ENCODE measurements at regions not wholly inside any gene's neighbourhood (a gene's known extent, or its start where the extent isn't known, plus 50 kb on each side); places are given as distances from the start of the nearest gene placed in this dataset.
"Not testable (repeated sequence)": the region's sequence is repeated elsewhere in the genome, so short reads cannot be mapped to it uniquely, and the experiment has no call there.

GRCh38 chr5:32865475-32865874 lies 154.4 kb downstream of the NPR3 start:
- no peak overlapping the region for H2AFZ ChIP-seq (ENCODE audit: low read depth, low read length)
- H3K36me3 ChIP-seq (ENCODE audit: insufficient read depth, low read length), result no peaks in the 10 kb centered on the region
- no peak overlapping the region for H3K9ac ChIP-seq (ENCODE audit: low read depth, low read length)
- no peak for DNase-seq
- no peak overlapping the region for H3K4me2 ChIP-seq (ENCODE audit: insufficient read depth, low read length)
- H3K4me3 ChIP-seq (ENCODE audit: low read depth in 1 of 2, low read length in 2 of 2), result no peak overlapping the region
- no peak overlapping the region for H3K27ac ChIP-seq (ENCODE audit: low read length)
- H3K27me3 ChIP-seq (ENCODE audit: insufficient read depth, low read length, poor library complexity), result no peaks in the 10 kb centered on the region
- TF ChIP-seq CTCF (IDR thresholded peaks at IDR 0.05; ENCODE audit: borderline replicate concordance, extremely low read depth, low read length, poor library complexity, severe bottlenecking), result no peak
- TF ChIP-seq EZH2 (IDR thresholded peaks at IDR 0.05; ENCODE audit: borderline replicate concordance, low read depth, low read length, severe bottlenecking), result no peak
- no peaks in the 10 kb centered on the region for H4K20me1 ChIP-seq (ENCODE audit: insufficient read depth, low read length)
- no peaks in the 10 kb centered on the region for H3K9me3 ChIP-seq (ENCODE audit: insufficient read depth, low read length, severe bottlenecking)
- no peak for ATAC-seq (ENCODE audit: insufficient read depth, low read depth)
- H3K4me1 ChIP-seq (ENCODE audit: insufficient read depth, low read length), result no peaks in the 10 kb centered on the region
- no peaks in the 10 kb centered on the region for H3K79me2 ChIP-seq (ENCODE audit: insufficient read depth, low read length)

DNA sequence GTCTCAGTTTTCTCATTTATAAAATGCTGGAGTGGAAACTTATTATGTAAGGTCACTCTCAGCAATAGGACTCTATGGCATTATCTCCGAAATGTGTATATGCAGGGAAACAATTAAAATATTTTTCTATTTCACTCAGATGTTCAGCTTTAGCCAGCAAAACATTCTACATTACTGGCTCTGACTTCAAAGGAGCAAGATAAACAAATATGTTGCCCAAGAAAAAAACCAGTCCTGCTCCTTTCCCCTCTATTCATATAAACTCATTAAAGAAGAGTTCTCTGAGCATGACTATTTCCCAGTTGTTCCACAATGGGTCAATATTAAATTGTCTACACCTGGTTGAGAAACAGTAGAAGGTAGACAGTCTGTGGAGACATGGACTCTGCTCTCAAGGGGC lies 155.0 kb downstream of the NPR3 start:
- DNase-seq (no peak), ATAC-seq (ENCODE audit: insufficient read depth, low read depth) (no peak)
- H3K4me3 ChIP-seq (ENCODE audit: low read depth in 1 of 2, low read length in 2 of 2), result no peak overlapping the region
- H3K4me2 ChIP-seq (ENCODE audit: insufficient read depth, low read length), result no peak overlapping the region
- no peak for TF ChIP-seq CTCF (IDR thresholded peaks at IDR 0.05; ENCODE audit: borderline replicate concordance, extremely low read depth, low read length, poor library complexity, severe bottlenecking)
- no peak for TF ChIP-seq EZH2 (IDR thresholded peaks at IDR 0.05; ENCODE audit: borderline replicate concordance, low read depth, low read length, severe bottlenecking)
- no peaks in the 10 kb centered on the region for H3K27me3 ChIP-seq (ENCODE audit: insufficient read depth, low read length, poor library complexity)
- no peak overlapping the region for H3K9ac ChIP-seq (ENCODE audit: low read depth, low read length)
- no peaks in the 10 kb centered on the region for H3K79me2 ChIP-seq (ENCODE audit: insufficient read depth, low read length)
- no peaks in the 10 kb centered on the region for H3K9me3 ChIP-seq (ENCODE audit: insufficient read depth, low read length, severe bottlenecking)
- H3K27ac ChIP-seq (ENCODE audit: low read length), result no peak overlapping the region
- H3K36me3 ChIP-seq (ENCODE audit: insufficient read depth, low read length), result no peaks in the 10 kb centered on the region
- no peak overlapping the region for H2AFZ ChIP-seq (ENCODE audit: low read depth, low read length)
- H3K4me1 ChIP-seq (ENCODE audit: insufficient read depth, low read length), result no peaks in the 10 kb centered on the region
- no peaks in the 10 kb centered on the region for H4K20me1 ChIP-seq (ENCODE audit: insufficient read depth, low read length)

DNA sequence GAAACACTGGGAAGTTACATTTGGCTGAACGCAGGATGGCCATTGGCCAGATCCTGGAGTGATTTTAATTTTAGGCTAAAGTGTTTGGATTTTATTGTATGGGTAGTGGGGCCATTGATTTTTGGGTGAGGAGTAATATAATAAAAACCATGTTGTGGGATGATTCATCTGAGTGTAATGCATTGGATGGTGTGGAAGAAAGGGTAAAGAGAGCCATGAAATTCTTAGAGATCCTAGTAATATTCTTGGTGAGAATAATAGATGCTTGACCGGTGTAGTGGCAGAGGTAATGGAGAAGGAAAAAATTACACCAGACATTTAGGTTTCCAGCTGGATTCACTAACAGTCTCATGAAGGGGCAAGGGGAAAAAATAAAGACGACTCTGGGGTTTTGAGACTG lies 158.1 kb downstream of the NPR3 start:
- Histone ChIP-seq H3K27me3 (ENCODE audit: insufficient read depth, low read length, poor library complexity) (no peaks in the 10 kb centered on the region), H3K9ac (ENCODE audit: low read depth, low read length) (no peak overlapping the region), H4K20me1 (ENCODE audit: insufficient read depth, low read length) (no peaks in the 10 kb centered on the region), H3K27ac (ENCODE audit: low read length) (no peak overlapping the region), H3K9me3 (ENCODE audit: insufficient read depth, low read length, severe bottlenecking) (no peaks in the 10 kb centered on the region), H3K4me1 (ENCODE audit: insufficient read depth, low read length) (no peaks in the 10 kb centered on the region), H2AFZ (ENCODE audit: low read depth, low read length) (no peak overlapping the region), H3K36me3 (ENCODE audit: insufficient read depth, low read length) (no peaks in the 10 kb centered on the region), H3K79me2 (ENCODE audit: insufficient read depth, low read length) (no peaks in the 10 kb centered on the region), H3K4me3 (ENCODE audit: low read depth in 1 of 2, low read length in 2 of 2) (no peak overlapping the region), H3K4me2 (ENCODE audit: insufficient read depth, low read length) (no peak overlapping the region)
- TF ChIP-seq CTCF (IDR thresholded peaks at IDR 0.05; ENCODE audit: borderline replicate concordance, extremely low read depth, low read length, poor library complexity, severe bottlenecking) (no peak), EZH2 (IDR thresholded peaks at IDR 0.05; ENCODE audit: borderline replicate concordance, low read depth, low read length, severe bottlenecking) (no peak)
- ATAC-seq (ENCODE audit: insufficient read depth, low read depth), result no peak
- no peak for DNase-seq

GRCh38 chr5:32876791-32877190 lies 165.7 kb downstream of the NPR3 start:
- no peak overlapping the region for H3K27ac ChIP-seq (ENCODE audit: low read length)
- H3K9ac ChIP-seq (ENCODE audit: low read depth, low read length), result no peak overlapping the region
- no peak overlapping the region for H3K4me2 ChIP-seq (ENCODE audit: insufficient read depth, low read length)
- ATAC-seq (ENCODE audit: insufficient read depth, low read depth) (no peak), DNase-seq (no peak)
- no peaks in the 10 kb centered on the region for H3K79me2 ChIP-seq (ENCODE audit: insufficient read depth, low read length)
- H3K4me3 ChIP-seq (ENCODE audit: low read depth in 1 of 2, low read length in 2 of 2), result no peak overlapping the region
- H3K27me3 ChIP-seq (ENCODE audit: insufficient read depth, low read length, poor library complexity), result no peaks in the 10 kb centered on the region
- H3K36me3 ChIP-seq (ENCODE audit: insufficient read depth, low read length), result no peaks in the 10 kb centered on the region
- H3K4me1 ChIP-seq (ENCODE audit: insufficient read depth, low read length), result no peaks in the 10 kb centered on the region
- TF ChIP-seq EZH2 (IDR thresholded peaks at IDR 0.05; ENCODE audit: borderline replicate concordance, low read depth, low read length, severe bottlenecking) (no peak), CTCF (IDR thresholded peaks at IDR 0.05; ENCODE audit: borderline replicate concordance, extremely low read depth, low read length, poor library complexity, severe bottlenecking) (no peak)
- no peak overlapping the region for H2AFZ ChIP-seq (ENCODE audit: low read depth, low read length)
- H3K9me3 ChIP-seq (ENCODE audit: insufficient read depth, low read length, severe bottlenecking), result no peaks in the 10 kb centered on the region
- no peaks in the 10 kb centered on the region for H4K20me1 ChIP-seq (ENCODE audit: insufficient read depth, low read length)

DNA sequence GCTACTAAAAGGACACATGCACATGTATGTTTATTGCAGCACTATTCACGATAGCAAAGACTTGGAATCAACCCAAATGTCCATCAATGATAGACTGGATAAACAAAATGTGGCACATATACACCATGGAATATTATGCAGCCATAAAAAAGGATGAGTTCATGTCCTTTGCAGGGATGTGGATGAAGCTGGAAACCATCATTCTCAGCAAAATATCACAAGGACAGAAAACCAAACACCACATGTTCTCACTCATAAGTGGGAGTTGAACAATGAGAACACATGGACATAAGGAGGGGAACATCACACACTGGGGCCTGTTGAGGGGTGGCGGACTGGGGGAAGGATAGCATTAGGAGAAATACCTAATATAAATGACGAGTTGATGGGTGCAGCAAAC lies 168.2 kb downstream of the NPR3 start:
- not testable (repeated sequence) for H3K27me3 ChIP-seq (ENCODE audit: insufficient read depth, low read length, poor library complexity); H4K20me1 ChIP-seq (ENCODE audit: insufficient read depth, low read length); H3K27ac ChIP-seq (ENCODE audit: low read length); H2AFZ ChIP-seq (ENCODE audit: low read depth, low read length); H3K36me3 ChIP-seq (ENCODE audit: insufficient read depth, low read length); ATAC-seq (ENCODE audit: insufficient read depth, low read depth); DNase-seq; H3K4me2 ChIP-seq (ENCODE audit: insufficient read depth, low read length); H3K79me2 ChIP-seq (ENCODE audit: insufficient read depth, low read length); H3K4me1 ChIP-seq (ENCODE audit: insufficient read depth, low read length); H3K9ac ChIP-seq (ENCODE audit: low read depth, low read length); H3K9me3 ChIP-seq (ENCODE audit: insufficient read depth, low read length, severe bottlenecking); H3K4me3 ChIP-seq (ENCODE audit: low read depth in 1 of 2, low read length in 2 of 2)
